HEK293T (cell line): ENCODE measurements at regions not wholly inside any gene's neighbourhood (a gene's known extent, or its start where the extent isn't known, plus 50 kb on each side); places are given as distances from the start of the nearest gene placed in this dataset.

Experiments
- CTCF ChIA-PET: fragments of 350-600 bp; formaldehyde crosslinking; extraction: SDS; loops from one replicate; lab custom pipeline; 2021; ENCODE audit warnings: antibody characterized with exemption, inconsistent platforms; lab: Yijun Ruan, JAX
- POLR2A ChIA-PET: fragments of 350-600 bp; formaldehyde crosslinking; extraction: SDS; loops from one replicate; lab custom pipeline; 2020; ENCODE audit warnings: antibody characterized with exemption, inconsistent platforms; lab: Yijun Ruan, JAX
- DNase-seq: peaks from one replicate; pipeline ENCODE4 v3.0.0; 2012; ENCODE audit warnings: mixed read lengths; ENCODE audit errors: extremely low spot score
- ARNT ChIP-seq: fragments of 450-650 bp; IDR thresholded peaks from 2 replicates; pipeline ENCODE4 v1.6.1; 2017; ENCODE audit warnings: mild to moderate bottlenecking
- BHLHE40 ChIP-seq: fragments of 450-650 bp; IDR thresholded peaks from 2 replicates; pipeline ENCODE4 v1.6.1; 2016; ENCODE audit warnings: mild to moderate bottlenecking, moderate library complexity, borderline replicate concordance
- CTBP1 ChIP-seq: fragments of 450-650 bp; IDR thresholded peaks from 2 replicates; pipeline ENCODE4 v1.6.1; 2016; ENCODE audit warnings: borderline replicate concordance
- ELF4 ChIP-seq: fragments of 450-650 bp; IDR thresholded peaks from 2 replicates; pipeline ENCODE4 v1.6.1; 2017; ENCODE audit warnings: antibody characterized with exemption
- FOXA1 ChIP-seq: fragments of 450-650 bp; IDR thresholded peaks from 2 replicates; pipeline ENCODE4 v1.6.1; 2016; ENCODE audit warnings: mild to moderate bottlenecking
- FOXK2 ChIP-seq: fragments of 450-650 bp; IDR thresholded peaks from 2 replicates; pipeline ENCODE4 v1.6.1; 2016; ENCODE audit warnings: mild to moderate bottlenecking
- FOXM1 ChIP-seq: fragments of 450-650 bp; IDR thresholded peaks from 2 replicates; pipeline ENCODE4 v1.6.1; 2017; ENCODE audit warnings: mild to moderate bottlenecking, borderline replicate concordance
- HDGF ChIP-seq: fragments of 450-650 bp; IDR thresholded peaks from 2 replicates; pipeline ENCODE4 v1.6.1; 2017; ENCODE audit warnings: antibody characterized with exemption, borderline replicate concordance
- L3MBTL2 ChIP-seq: fragments of 450-650 bp; conservative IDR thresholded peaks from 2 replicates; pipeline ENCODE4 v1.6.1; 2016; ENCODE audit warnings: mild to moderate bottlenecking
- LEF1 ChIP-seq: fragments of 450-650 bp; IDR thresholded peaks from 2 replicates; pipeline ENCODE4 v1.6.1; 2017; ENCODE audit warnings: mild to moderate bottlenecking, borderline replicate concordance
- NFRKB ChIP-seq: fragments of 450-650 bp; IDR thresholded peaks from 2 replicates; pipeline ENCODE4 v1.6.1; 2016; ENCODE audit warnings: mild to moderate bottlenecking, moderate library complexity
- PKNOX1 ChIP-seq: fragments of 450-650 bp; IDR thresholded peaks from 2 replicates; pipeline ENCODE4 v1.6.1; 2016
- SP1 ChIP-seq: fragments of 450-650 bp; IDR thresholded peaks from 2 replicates; pipeline ENCODE4 v1.6.1; 2017
- SUZ12 ChIP-seq: fragments of 450-650 bp; IDR thresholded peaks from 2 replicates; pipeline ENCODE4 v1.6.1; 2016; ENCODE audit warnings: mild to moderate bottlenecking
- TARDBP ChIP-seq: fragments of 450-650 bp; IDR thresholded peaks from 2 replicates; pipeline ENCODE4 v1.6.1; 2016
- ZNF384 ChIP-seq: fragments of 450-650 bp; IDR thresholded peaks from 2 replicates; pipeline ENCODE4 v1.6.1; 2016

- ChIA-PET POLR2A (interaction anchor here (1.7 kb wide), 1 partner anchor 523 kb away, joined by 6 read pairs; the partner anchor contains the start of gene GEMIN8), CTCF (interaction anchor here (0.5 to 2.1 kb wide), 21 partner anchors 17 to 560 kb away, joined by 3 to 28 read pairs (median 3); partner anchors contain the start of genes GEMIN8 and TCEANC)
- peak; percentile 59 for DNase-seq
- TF ChIP-seq LEF1 (no peak), PKNOX1 (no peak), SUZ12 (no peak), FOXK2 (no peak), ZNF384 (peak; percentile 75), BHLHE40 (no peak), SP1 (no peak), ARNT (no peak)
These were observed 62.8 kb upstream of the EGFL6 start for GRCh38 chrX:13506574-13506973.

GRCh38 chrX:13502590-13502989 lies 66.8 kb upstream of the EGFL6 start:
- TF ChIP-seq PKNOX1 = no peak
- no peak for TF ChIP-seq CTBP1
- no peak for TF ChIP-seq L3MBTL2
- TF ChIP-seq LEF1 = no peak
- no peak for TF ChIP-seq BHLHE40
- no peak for TF ChIP-seq FOXK2
- TF ChIP-seq FOXM1 = no peak
- no peak for TF ChIP-seq NFRKB
- TF ChIP-seq HDGF = no peak
- no peak for TF ChIP-seq SUZ12
- no peak for TF ChIP-seq ARNT
- TF ChIP-seq FOXA1 = no peak
- no peak for TF ChIP-seq TARDBP
- TF ChIP-seq ZNF384 = no peak
- ChIA-PET POLR2A (no interaction called here), CTCF (no interaction called here)
- no peak for DNase-seq

- TF ChIP-seq FOXK2 = no peak
- no peak for TF ChIP-seq ARNT
- no peak for TF ChIP-seq PKNOX1
- no peak for TF ChIP-seq FOXM1
- no peak for TF ChIP-seq BHLHE40
- no peak for TF ChIP-seq NFRKB
- no peak for TF ChIP-seq CTBP1
- TF ChIP-seq SUZ12 = no peak
- TF ChIP-seq HDGF = no peak
- TF ChIP-seq LEF1 = no peak
- TF ChIP-seq FOXA1 = no peak
- no peak for TF ChIP-seq ELF4
- TF ChIP-seq ZNF384 = no peak
- TF ChIP-seq L3MBTL2 = no peak
- no peak for TF ChIP-seq TARDBP
- TF ChIP-seq SP1 = no peak
- DNase-seq = no peak
- ChIA-PET CTCF (no interaction called here), POLR2A (no interaction called here)
These were observed 69.7 kb upstream of the EGFL6 start for GRCh38 chrX:13499736-13500135.

- ChIA-PET POLR2A (no interaction called here), CTCF (no interaction called here)
- DNase-seq = no peak
- TF ChIP-seq ARNT = no peak
- no peak for TF ChIP-seq TARDBP
- TF ChIP-seq L3MBTL2 = no peak
- TF ChIP-seq FOXA1 = no peak
- TF ChIP-seq FOXK2 = no peak
- TF ChIP-seq SP1 = no peak
- TF ChIP-seq SUZ12 = no peak
- no peak for TF ChIP-seq FOXM1
- TF ChIP-seq BHLHE40 = no peak
- TF ChIP-seq LEF1 = no peak
- no peak for TF ChIP-seq NFRKB
- no peak for TF ChIP-seq ZNF384
- TF ChIP-seq CTBP1 = no peak
- no peak for TF ChIP-seq ELF4
- no peak for TF ChIP-seq PKNOX1
- TF ChIP-seq HDGF = no peak
These were observed 71.2 kb upstream of the EGFL6 start for GRCh38 chrX:13498238-13498637.

- ChIA-PET POLR2A (no interaction called here), CTCF (no interaction called here)
- DNase-seq = no peak
- TF ChIP-seq SUZ12 (no peak), LEF1 (no peak), ARNT (no peak), ZNF384 (no peak), ELF4 (no peak), HDGF (no peak), PKNOX1 (no peak), FOXA1 (no peak), L3MBTL2 (no peak), FOXK2 (no peak), CTBP1 (no peak), TARDBP (no peak), BHLHE40 (no peak), FOXM1 (no peak), SP1 (no peak)
These were observed 74.2 kb upstream of the EGFL6 start for GRCh38 chrX:13495232-13495631.
